KBM-7 (cell line): ENCODE measurements at regions not wholly inside any gene's neighbourhood (a gene's known extent, or its start where the extent isn't known, plus 50 kb on each side); places are given as distances from the start of the nearest gene placed in this dataset.

Experiments
- DNase-seq: peaks from one replicate; pipeline ENCODE4 v3.0.0-alpha.2; 2015
- in situ Hi-C: fragments of 300-500 bp; cut with MboI; formaldehyde crosslinking; loops from 2 replicates; pipeline ENCODE4 v1.14.3; 2020; ENCODE audit warnings: low sequenced_read_pairs, low pct_unique_long_range_greater_than_20kb, mixed read lengths

DNA sequence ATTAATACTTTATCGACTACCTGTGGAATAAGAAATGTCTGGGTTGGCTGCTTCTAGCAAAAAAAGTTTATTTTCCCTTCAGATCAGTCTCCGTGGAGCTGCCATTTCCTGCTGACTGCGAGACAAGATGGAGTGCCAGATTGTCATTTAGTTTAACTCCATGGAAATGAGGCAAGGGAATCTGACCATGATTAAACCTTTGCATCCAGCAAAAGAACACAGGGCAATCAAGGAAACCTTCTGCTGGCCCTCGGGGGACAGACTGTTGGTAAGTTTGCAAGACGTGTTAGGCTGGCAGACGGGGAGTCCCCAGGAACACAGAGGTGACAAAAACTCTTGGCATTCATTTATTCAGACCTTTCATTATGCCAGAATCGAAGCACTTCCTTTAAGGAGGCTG, 52.2 kb upstream of the SPACA1 start:
- DNase-seq = no peak
- in situ Hi-C loops = no loop called here

DNA sequence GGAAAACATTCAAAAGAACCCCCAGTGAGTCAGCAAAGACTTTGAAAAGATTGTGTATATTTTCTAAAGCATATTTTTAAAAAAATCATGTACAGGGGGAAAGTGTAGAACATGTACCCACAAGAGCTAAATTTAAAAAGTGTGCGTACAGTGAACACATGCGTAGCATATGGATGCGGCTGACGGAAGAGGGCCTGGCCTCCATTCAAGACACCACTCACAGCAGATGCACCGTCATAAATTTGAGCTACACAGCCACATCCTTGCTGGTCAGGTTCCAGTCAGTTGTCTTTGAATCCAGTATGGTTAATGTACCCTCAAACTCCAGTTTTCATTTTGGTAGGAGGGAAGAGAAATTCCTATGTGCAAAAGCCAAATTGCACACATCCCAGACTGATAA, 54.3 kb upstream of the SPACA1 start:
- DNase-seq = no peak
- in situ Hi-C loops = no loop called here

GRCh38 chr6:87990871-87991270, 56.8 kb upstream of the SPACA1 start:
- no peak for DNase-seq
- in situ Hi-C loops = no loop called here

- in situ Hi-C loops = no loop called here
- no peak for DNase-seq
Measured at GRCh38 chr6:87982134-87982533, 65.5 kb upstream of the SPACA1 start.

DNA sequence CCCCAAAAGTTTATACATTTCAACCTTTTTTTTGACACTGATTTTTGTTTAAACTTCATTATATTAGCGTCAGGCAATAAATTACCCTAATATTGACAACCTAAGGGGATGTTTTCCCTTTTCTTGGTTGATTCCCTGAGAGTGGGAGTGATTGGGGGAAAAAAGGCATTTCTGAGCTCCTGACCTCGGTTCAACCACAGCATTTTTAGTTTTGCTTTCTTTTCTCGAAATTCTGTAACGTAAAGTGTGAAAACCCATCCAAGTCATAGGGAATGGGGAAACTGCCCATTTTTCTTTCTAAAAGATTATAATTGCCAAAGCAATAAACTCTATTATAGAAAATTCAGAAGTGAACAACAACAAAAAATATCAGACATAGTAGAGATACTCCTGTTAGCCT, 67.9 kb upstream of the SPACA1 start:
- in situ Hi-C loops = no loop called here
- no peak for DNase-seq

GRCh38 chr6:87976616-87977015, 71.0 kb upstream of the SPACA1 start:
- DNase-seq = no peak
- in situ Hi-C loops = no loop called here

DNA sequence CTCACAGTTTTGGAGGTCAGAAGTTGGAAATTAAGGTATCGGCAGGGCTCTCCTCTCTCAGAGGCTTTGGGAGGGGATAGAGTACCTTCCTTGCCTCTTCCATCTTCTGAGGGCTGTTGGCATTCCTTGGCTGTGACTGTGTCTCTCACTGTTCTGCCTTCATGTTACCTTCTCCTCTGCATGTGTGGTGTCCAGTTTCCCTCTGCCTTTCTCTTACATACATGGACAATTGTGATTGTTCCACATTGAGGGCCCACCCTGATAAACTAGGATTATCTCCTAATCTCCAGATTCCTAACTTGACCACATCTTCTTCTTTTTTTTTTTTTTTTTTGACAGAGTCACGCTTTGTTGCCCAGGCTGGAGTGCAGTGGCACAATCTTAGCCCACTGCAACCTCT, 72.1 kb upstream of the SPACA1 start:
- in situ Hi-C loops = no loop called here
- DNase-seq = no peak

- in situ Hi-C loops = no loop called here
- no peak for DNase-seq
Measured at GRCh38 chr6:87972279-87972678, 75.4 kb upstream of the SPACA1 start.

GRCh38 chr6:87971605-87972262, 75.9 kb upstream of the SPACA1 start:
- in situ Hi-C loops = no loop called here

DNA sequence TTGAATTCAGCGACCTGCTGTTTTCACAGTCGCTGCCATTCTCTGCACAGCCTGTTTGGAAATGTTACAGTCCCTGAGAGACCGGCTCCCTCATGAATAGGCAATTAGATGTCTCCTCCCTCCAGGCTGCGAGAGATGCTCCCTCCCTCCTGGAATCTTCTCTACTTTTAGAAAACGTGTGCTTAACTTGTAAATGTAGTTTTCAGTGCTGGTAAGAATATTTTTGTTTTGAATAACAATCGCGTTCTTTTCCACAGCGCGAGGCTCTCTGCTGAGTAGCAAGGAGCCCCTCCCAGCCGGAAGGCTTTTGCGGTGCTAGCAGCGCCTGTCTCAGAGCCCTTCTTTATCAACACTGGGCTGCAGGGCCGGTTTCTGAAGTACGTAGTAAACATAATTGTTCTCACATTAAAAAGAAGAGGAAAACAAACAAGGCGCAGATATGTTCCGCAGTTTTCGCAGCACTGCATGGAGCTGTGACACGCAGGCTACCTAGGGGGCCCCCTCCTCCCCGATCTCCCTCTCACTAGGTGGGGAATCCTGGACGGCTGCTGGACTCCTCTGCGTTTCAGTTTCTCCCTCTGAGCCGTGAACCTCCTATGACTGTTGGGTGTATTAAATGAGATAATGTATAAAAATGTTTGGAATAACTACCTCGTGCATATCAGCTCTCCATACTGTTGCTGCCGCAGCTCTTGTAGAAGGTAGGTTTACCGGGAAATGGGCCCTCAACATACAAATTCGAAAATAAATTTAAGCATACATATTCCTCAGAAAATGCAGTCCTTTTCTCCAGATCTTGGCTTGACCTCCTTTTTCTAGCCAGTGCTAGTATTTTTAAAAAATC, 79.0 kb upstream of the SPACA1 start:
- in situ Hi-C loops = no loop called here
- peak; percentile 2 for DNase-seq

More at GRCh38 chr6:87971605-87972262, 75.9 kb upstream of the SPACA1 start:
- no peak for DNase-seq

GRCh38 chr6:87965806-87966205, 81.8 kb upstream of the SPACA1 start:
- in situ Hi-C loops = no loop called here
- DNase-seq = peak; percentile 4

- in situ Hi-C loops = no loop called here
- DNase-seq = no peak
Measured at GRCh38 chr6:87959083-87959482, 88.6 kb upstream of the SPACA1 start.

- DNase-seq = no peak
- in situ Hi-C loops = no loop called here
Measured at GRCh38 chr6:87951751-87952150, 95.9 kb upstream of the SPACA1 start.

- in situ Hi-C loops = no loop called here
- no peak for DNase-seq
Measured at GRCh38 chr6:87950614-87951013, 97.0 kb upstream of the SPACA1 start.

GRCh38 chr6:87949194-87949593, 98.4 kb upstream of the SPACA1 start:
- in situ Hi-C loops = no loop called here
- DNase-seq = no peak

GRCh38 chr6:87946669-87947068, 101.0 kb upstream of the SPACA1 start:
- in situ Hi-C loops = no loop called here

DNA sequence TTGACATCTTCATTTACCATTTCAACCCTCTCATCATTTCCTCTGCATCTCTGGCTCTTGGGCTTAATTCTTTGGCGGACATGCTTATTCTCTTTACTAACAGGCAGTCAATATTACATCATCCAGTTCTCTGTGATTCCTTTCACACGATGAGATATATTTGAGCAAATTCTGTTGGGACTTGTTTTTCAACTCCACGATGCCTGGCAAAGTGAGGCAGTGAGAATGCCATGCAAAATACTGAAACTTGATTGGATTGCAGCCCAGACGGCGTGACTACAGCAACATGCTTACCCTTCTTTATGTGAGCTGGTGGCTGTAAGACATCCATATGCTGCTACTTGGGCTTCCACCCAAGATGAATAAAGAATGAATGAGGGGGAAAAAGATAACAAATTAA, 101.7 kb upstream of the SPACA1 start:
- DNase-seq = no peak
- in situ Hi-C loops = no loop called here

More at GRCh38 chr6:87946669-87947068, 101.0 kb upstream of the SPACA1 start:
- no peak for DNase-seq

- in situ Hi-C loops = no loop called here
- DNase-seq = no peak
Measured at GRCh38 chr6:87945181-87945580, 102.5 kb upstream of the SPACA1 start.

GRCh38 chr6:87944541-87944954, 103.1 kb upstream of the SPACA1 start:
- DNase-seq = no peak
- in situ Hi-C loops = no loop called here

DNA sequence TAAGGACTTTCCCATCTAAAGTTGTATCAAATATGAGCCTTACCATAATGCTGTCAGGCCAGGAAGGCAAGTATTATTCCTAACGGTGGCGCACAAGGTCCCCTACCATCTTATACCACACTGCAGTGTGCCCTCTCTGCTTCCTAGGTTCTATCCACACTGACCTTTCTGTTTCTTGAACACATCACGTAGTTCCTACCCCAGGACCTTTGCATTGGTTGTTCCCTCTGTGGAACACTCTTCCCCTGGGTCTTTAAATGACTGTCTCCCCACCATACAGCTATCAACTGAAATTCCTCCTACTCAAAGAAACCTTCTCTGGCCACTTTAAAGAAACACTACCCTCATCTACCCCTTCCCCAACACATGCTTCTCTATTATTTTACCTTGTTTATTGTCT, 104.5 kb upstream of the SPACA1 start:
- no peak for DNase-seq
- in situ Hi-C loops = no loop called here
